Ovary (tissue), 3 donors: ENCODE measurements at regions not wholly inside any gene's neighbourhood (a gene's known extent, or its start where the extent isn't known, plus 50 kb on each side); places are given as distances from the start of the nearest gene placed in this dataset.

Source experiments
- EP300 ChIP-seq: sonication (generic); formaldehyde crosslinking; IDR thresholded peaks from one replicate; pipeline ENCODE4 v1.6.1; 2017; ENCODE audit warnings: antibody characterized with exemption
- POLR2A ChIP-seq: fragments of 450-650 bp; IDR thresholded peaks from one replicate; pipeline ENCODE4 v1.6.1; 2017; ENCODE audit warnings: antibody characterized with exemption, mild to moderate bottlenecking, moderate library complexity
- TF ChIP-seq, protein P1 (sequence below), 3 donors: fragments of 450-650 bp in 2 of 3; fragments of 200-600 bp in 1 of 3; IDR thresholded peaks; one replicate each; pipeline versions ENCODE4 v1.5.1 to v1.8.0; 2016 to 2022; ENCODE audit warnings: antibody characterized with exemption in 3 of 3, mild to moderate bottlenecking in 1 of 3
- donor health status: DM: no; HTN: no; CAD: no.

DNA sequence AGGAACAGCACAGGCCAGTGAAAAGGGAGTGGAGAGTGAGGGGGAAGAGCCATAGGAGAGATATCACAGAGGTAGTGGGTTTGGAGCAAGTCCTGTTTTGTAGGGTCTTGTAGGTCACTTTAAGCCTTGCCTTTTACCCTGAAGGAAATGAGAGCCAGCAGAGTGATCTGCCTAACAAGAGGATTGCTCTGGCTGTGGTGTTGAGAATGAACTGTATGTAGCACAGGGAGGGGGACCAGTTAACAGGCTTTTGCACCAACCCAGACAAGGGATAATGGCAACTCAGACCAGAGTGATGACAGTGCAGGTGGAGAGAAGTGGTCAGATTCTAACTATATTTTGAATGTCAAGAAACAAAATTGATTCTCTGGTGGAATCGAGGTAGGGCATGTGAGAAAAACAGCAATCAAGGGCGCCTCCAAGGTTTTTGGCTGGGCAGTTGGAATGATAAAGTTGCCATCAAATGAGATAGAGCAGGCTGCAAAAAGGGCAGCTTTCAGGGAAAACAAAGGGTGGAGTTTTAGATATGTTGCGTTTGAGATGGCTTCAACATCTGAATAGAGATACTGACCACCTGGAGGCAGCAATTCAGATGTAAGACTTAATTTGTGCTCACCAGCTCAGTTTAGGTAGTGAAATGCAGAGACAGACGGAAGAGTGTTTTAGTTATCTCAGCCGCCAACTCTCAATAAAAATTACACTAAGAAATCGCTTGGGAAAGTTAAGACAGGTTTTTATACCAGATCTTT lies 134.4 kb upstream of the BTBD3 start:
- TF ChIP-seq, protein P1, sequence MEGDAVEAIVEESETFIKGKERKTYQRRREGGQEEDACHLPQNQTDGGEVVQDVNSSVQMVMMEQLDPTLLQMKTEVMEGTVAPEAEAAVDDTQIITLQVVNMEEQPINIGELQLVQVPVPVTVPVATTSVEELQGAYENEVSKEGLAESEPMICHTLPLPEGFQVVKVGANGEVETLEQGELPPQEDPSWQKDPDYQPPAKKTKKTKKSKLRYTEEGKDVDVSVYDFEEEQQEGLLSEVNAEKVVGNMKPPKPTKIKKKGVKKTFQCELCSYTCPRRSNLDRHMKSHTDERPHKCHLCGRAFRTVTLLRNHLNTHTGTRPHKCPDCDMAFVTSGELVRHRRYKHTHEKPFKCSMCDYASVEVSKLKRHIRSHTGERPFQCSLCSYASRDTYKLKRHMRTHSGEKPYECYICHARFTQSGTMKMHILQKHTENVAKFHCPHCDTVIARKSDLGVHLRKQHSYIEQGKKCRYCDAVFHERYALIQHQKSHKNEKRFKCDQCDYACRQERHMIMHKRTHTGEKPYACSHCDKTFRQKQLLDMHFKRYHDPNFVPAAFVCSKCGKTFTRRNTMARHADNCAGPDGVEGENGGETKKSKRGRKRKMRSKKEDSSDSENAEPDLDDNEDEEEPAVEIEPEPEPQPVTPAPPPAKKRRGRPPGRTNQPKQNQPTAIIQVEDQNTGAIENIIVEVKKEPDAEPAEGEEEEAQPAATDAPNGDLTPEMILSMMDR (IDR thresholded peaks at IDR 0.05) = no peak
- no peak for TF ChIP-seq POLR2A
- no peak for TF ChIP-seq EP300
